ENCODE measurements at regions not wholly inside any gene's neighbourhood (a gene's known extent, or its start where the extent isn't known, plus 50 kb on each side); places are given as distances from the start of the nearest gene placed in this dataset.

- peak; percentile 81 for TF ChIP-seq PHB2 (IDR thresholded peaks at IDR 0.05; ENCODE audit: low read depth)
- TF ChIP-seq ESRRB (CRISPR knock-in tag; IDR thresholded peaks at IDR 0.05; ENCODE audit: borderline replicate concordance) = no peak
- no peak for TF ChIP-seq ZC3H11A (IDR thresholded peaks at IDR 0.05; ENCODE audit: low read depth, low read length)
- TF ChIP-seq SNAPC5 (CRISPR knock-in tag; IDR thresholded peaks at IDR 0.05) = no peak
- TF ChIP-seq POU5F1 (IDR thresholded peaks at IDR 0.05; ENCODE audit: borderline replicate concordance, low read depth, low read length, partially characterized antibody) = no peak
- 0 out of 4 replicates have a peak, but pooled peaks of 1 of the 2 experiments have one; percentile 51 for TF ChIP-seq ETV6 (IDR thresholded peaks at IDR 0.05; ENCODE audit: borderline replicate concordance in 1 of 2, low read depth in 2 of 2, low read length in 1 of 2)
- no peak for TF ChIP-seq ETV6 (CRISPR knock-in tag; IDR thresholded peaks at IDR 0.05; ENCODE audit: borderline replicate concordance)
- peak; percentile 66; the same call in 1 of the 2 replicates for TF ChIP-seq KHSRP (IDR thresholded peaks at IDR 0.05)
- TF ChIP-seq TEAD1 (CRISPR knock-in tag; IDR thresholded peaks at IDR 0.05) = no peak; a peak in 1 of 4 replicates
- no peak for TF ChIP-seq ETV5 (CRISPR knock-in tag; IDR thresholded peaks at IDR 0.05; ENCODE audit: low read depth)
- TF ChIP-seq CREBBP (IDR thresholded peaks at IDR 0.05; ENCODE audit: low read depth, low read length) = no peak
- TF ChIP-seq ZNF79 (CRISPR knock-in tag; IDR thresholded peaks at IDR 0.05; ENCODE audit: low read depth) = no peak
- TF ChIP-seq ARID3B (CRISPR knock-in tag; IDR thresholded peaks at IDR 0.05; ENCODE audit: borderline replicate concordance) = no peak
- TF ChIP-seq ZHX1 (conservative IDR thresholded peaks at IDR 0.05; ENCODE audit: low read length) = no peak
- no peak for TF ChIP-seq DMBX1 (CRISPR knock-in tag; IDR thresholded peaks at IDR 0.05; ENCODE audit: borderline replicate concordance)
- TF ChIP-seq NEUROD1 (IDR thresholded peaks at IDR 0.05; ENCODE audit: borderline replicate concordance, low read depth, low read length, partially characterized antibody) = peak; percentile 83
- no peak for TF ChIP-seq DLX4 (CRISPR knock-in tag; IDR thresholded peaks at IDR 0.05)
- TF ChIP-seq BRCA1 (IDR thresholded peaks at IDR 0.05) = no peak
- TF ChIP-seq BRCA1 (CRISPR knock-in tag; IDR thresholded peaks at IDR 0.05) = no peak
- no peak for TF ChIP-seq TAF7 (tag; IDR thresholded peaks at IDR 0.05)
- TF ChIP-seq ZNF212 (CRISPR knock-in tag; IDR thresholded peaks at IDR 0.05) = no peak
- no peak for TF ChIP-seq NCOA2 (IDR thresholded peaks at IDR 0.05; ENCODE audit: partially characterized antibody in 2 of 2)
- no peak for TF ChIP-seq IRF2 (CRISPR knock-in tag; IDR thresholded peaks at IDR 0.05)
- TF ChIP-seq SIN3A (IDR thresholded peaks at IDR 0.05; ENCODE audit: borderline replicate concordance in 2 of 2, control insufficient read depth in 1 of 2, low read depth in 2 of 2, low read length in 2 of 2) = no peak
Measured at GRCh38 chr15:91478717-91479191, 374.8 kb upstream of the SLCO3A1 start (continued).
